Neural cell (in vitro differentiated cells): ENCODE measurements at regions not wholly inside any gene's neighbourhood (a gene's known extent, or its start where the extent isn't known, plus 50 kb on each side); places are given as distances from the start of the nearest gene placed in this dataset.

Experiments
- H2AFZ ChIP-seq: fragments of 200-600, 300-800 bp; sonication (generic), shearing (Covaris generic); 2 replicates; pipeline ENCODE4 v1.6.0; 2014; ENCODE audit warnings: low read depth, mild to moderate bottlenecking, antibody characterized with exemption, low read length, moderate library complexity
- H3F3A ChIP-seq: fragments of 200-600 bp; shearing (Covaris generic); 2 replicates; pipeline ENCODE4 v1.6.1; 2016; ENCODE audit warnings: mild to moderate bottlenecking, moderate library complexity, mixed read lengths, antibody characterized with exemption, low read length; ENCODE audit not compliant: insufficient read depth, poor library complexity, severe bottlenecking
- H3K27ac ChIP-seq: fragments of 200-600, 300-800 bp; sonication (generic), shearing (Covaris generic); 2 replicates; pipeline ENCODE4 v1.5.1; 2014; ENCODE audit warnings: mild to moderate bottlenecking, low read length, moderate library complexity
- H3K27me3 ChIP-seq: fragments of 300-800, 200-600 bp; sonication (generic), shearing (Covaris generic); 2 replicates; pipeline ENCODE4 v1.6.0; 2014; ENCODE audit warnings: mild to moderate bottlenecking, low read depth, low read length, moderate library complexity; ENCODE audit not compliant: insufficient read depth
- H3K36me3 ChIP-seq: fragments of 300-800, 200-600 bp; sonication (generic), shearing (Covaris generic); 2 replicates; pipeline ENCODE4 v1.5.1; 2014; ENCODE audit warnings: mild to moderate bottlenecking, antibody characterized with exemption, low read length, moderate library complexity; ENCODE audit not compliant: insufficient read depth
- H3K4me2 ChIP-seq: fragments of 300-800, 200-600 bp; sonication (generic), shearing (Covaris generic); 2 replicates; pipeline ENCODE4 v1.6.0; 2014; ENCODE audit warnings: mild to moderate bottlenecking, low read length
- H3K4me3 ChIP-seq: fragments of 300-800, 200-600 bp; sonication (generic), shearing (Covaris generic); 2 replicates; pipeline ENCODE4 v1.5.1; 2014; ENCODE audit warnings: mild to moderate bottlenecking, low read length, moderate library complexity
- H3K79me2 ChIP-seq: fragments of 200-600 bp; shearing (Covaris generic); replicated peaks from 2 replicates; pipeline ENCODE4 v1.6.0; 2014; ENCODE audit warnings: mild to moderate bottlenecking, low read length, moderate library complexity; ENCODE audit not compliant: insufficient read depth
- H3K9ac ChIP-seq: fragments of 300-800, 200-600 bp; sonication (generic), shearing (Covaris generic); 2 replicates; pipeline ENCODE4 v1.6.1; 2016; ENCODE audit warnings: mild to moderate bottlenecking, low read length, mixed read lengths
- H3K9me2 ChIP-seq: fragments of 200-600 bp; shearing (Covaris generic); 2 replicates; pipeline ENCODE4 v1.6.1; 2016; ENCODE audit warnings: mild to moderate bottlenecking, low read length, mixed read lengths; ENCODE audit not compliant: insufficient read depth
- H3K9me3 ChIP-seq: fragments of 200-600, 300-800 bp; sonication (generic), shearing (Covaris generic); 2 replicates; pipeline ENCODE4 v1.6.1; 2016; ENCODE audit warnings: mild to moderate bottlenecking, mixed run types, low read length, moderate library complexity, mixed read lengths
- H4K20me1 ChIP-seq: fragments of 200-600 bp; shearing (Covaris generic); 2 replicates; pipeline ENCODE4 v1.6.1; 2016; ENCODE audit warnings: mild to moderate bottlenecking, mixed run types; ENCODE audit not compliant: insufficient read depth
- CTCF ChIP-seq: fragments of 450-650 bp; IDR thresholded peaks from 2 replicates; pipeline ENCODE4 v1.5.1; 2014; ENCODE audit warnings: antibody characterized with exemption, mild to moderate bottlenecking, moderate library complexity; ENCODE audit not compliant: poor library complexity, severe bottlenecking
- EP300 ChIP-seq: fragments of 450-650 bp; conservative IDR thresholded peaks from 2 replicates; pipeline ENCODE4 v1.6.1; 2014; ENCODE audit warnings: antibody characterized with exemption, mild to moderate bottlenecking, moderate library complexity; ENCODE audit not compliant: poor library complexity, severe bottlenecking
- EZH2 ChIP-seq: fragments of 200-600, 300-800 bp; shearing (Covaris generic), sonication (generic); IDR thresholded peaks from 2 replicates; pipeline ENCODE4 v1.6.1; 2014; ENCODE audit warnings: antibody characterized with exemption, low read length, borderline replicate concordance, mild to moderate bottlenecking; ENCODE audit not compliant: insufficient read depth, poor library complexity, severe bottlenecking
- MXI1 ChIP-seq: fragments of 450-650 bp; conservative IDR thresholded peaks from 2 replicates; pipeline ENCODE4 v1.6.1; 2014; ENCODE audit warnings: antibody characterized with exemption, mild to moderate bottlenecking; ENCODE audit not compliant: poor library complexity, severe bottlenecking
- POLR2AphosphoS5 ChIP-seq: IDR thresholded peaks from 2 replicates; pipeline ENCODE4 v1.6.1; 2012
- RAD21 ChIP-seq: fragments of 450-650 bp; conservative IDR thresholded peaks from 2 replicates; pipeline ENCODE4 v1.6.1; 2014; ENCODE audit warnings: antibody characterized with exemption, mild to moderate bottlenecking, moderate library complexity
- REST ChIP-seq: IDR thresholded peaks from 2 replicates; pipeline ENCODE4 v1.6.1; 2012; ENCODE audit warnings: borderline replicate concordance
- SMC3 ChIP-seq: fragments of 450-650 bp; conservative IDR thresholded peaks from 2 replicates; pipeline ENCODE4 v1.6.1; 2014; ENCODE audit warnings: antibody characterized with exemption, mild to moderate bottlenecking, moderate library complexity; ENCODE audit not compliant: poor library complexity
- TAF1 ChIP-seq: IDR thresholded peaks from 2 replicates; pipeline ENCODE4 v1.6.1; 2012; ENCODE audit warnings: low read depth

GRCh38 chr9:13929013-13929412 is 384.9 kb downstream of the NFIB start:
- no peaks in the 10 kb centered on the region for H3K79me2 ChIP-seq
- H3K9me2 ChIP-seq, result no peaks in the 10 kb centered on the region
- H4K20me1 ChIP-seq, result no peaks in the 10 kb centered on the region
- no peaks in the 10 kb centered on the region for H3K9me3 ChIP-seq
- no peak overlapping the region for H3K27ac ChIP-seq
- no peak overlapping the region for H2AFZ ChIP-seq
- H3K9ac ChIP-seq, result no peak overlapping the region
- H3K27me3 ChIP-seq, result no peaks in the 10 kb centered on the region
- no peak overlapping the region for H3K4me3 ChIP-seq
- no peak for TF ChIP-seq CTCF
- no peak for TF ChIP-seq TAF1
- TF ChIP-seq REST, result no peak
- TF ChIP-seq POLR2AphosphoS5, result no peak
- H3K4me2 ChIP-seq, result no peak overlapping the region
- no peaks in the 10 kb centered on the region for H3F3A ChIP-seq
- no peaks in the 10 kb centered on the region for H3K36me3 ChIP-seq

DNA sequence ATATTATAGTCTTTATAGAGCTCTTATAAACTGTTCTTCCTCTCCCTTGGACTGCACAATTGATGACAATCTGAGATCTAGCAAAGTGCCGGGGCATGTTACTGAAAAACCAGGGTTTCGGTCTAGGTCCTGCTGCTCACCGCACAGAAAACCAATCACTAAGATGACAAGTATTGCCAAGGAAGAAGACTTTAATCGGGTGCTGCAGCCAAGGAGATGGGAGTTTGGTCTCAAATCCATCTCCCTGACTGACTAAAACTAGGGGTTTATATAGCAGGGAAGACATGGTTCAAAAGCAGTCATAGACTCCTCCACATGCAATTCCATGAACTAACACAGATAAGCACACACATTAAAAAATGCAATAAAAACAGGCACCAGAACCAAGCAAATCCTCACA is 390.6 kb downstream of the NFIB start:
- TF ChIP-seq CTCF (no peak), SMC3 (no peak), EZH2 (no peak), EP300 (no peak), TAF1 (no peak), REST (no peak), POLR2AphosphoS5 (no peak), MXI1 (no peak), RAD21 (no peak)
- H4K20me1 ChIP-seq, result no peaks in the 10 kb centered on the region
- no peaks in the 10 kb centered on the region for H3K9me3 ChIP-seq
- no peak overlapping the region for H3K27ac ChIP-seq
- H3K36me3 ChIP-seq, result no peaks in the 10 kb centered on the region
- H3K27me3 ChIP-seq, result no peaks in the 10 kb centered on the region
- no peak overlapping the region for H3K4me2 ChIP-seq
- no peaks in the 10 kb centered on the region for H3K79me2 ChIP-seq
- H3K9me2 ChIP-seq, result no peaks in the 10 kb centered on the region
- H3K4me3 ChIP-seq, result no peak overlapping the region
- no peaks in the 10 kb centered on the region for H3F3A ChIP-seq
- H3K9ac ChIP-seq, result no peak overlapping the region
- no peak overlapping the region for H2AFZ ChIP-seq
